Sigmoid colon (tissue), 4 donors: ENCODE measurements at regions not wholly inside any gene's neighbourhood (a gene's known extent, or its start where the extent isn't known, plus 50 kb on each side); places are given as distances from the start of the nearest gene placed in this dataset.

Source experiments
- EP300 ChIP-seq, 4 donors: sonication (generic); formaldehyde crosslinking; IDR thresholded peaks; one replicate each; pipeline ENCODE4 v1.6.1; 2017; ENCODE audit warnings: antibody characterized with exemption in 4 of 4
- POLR2A ChIP-seq, 2 donors: fragments of 450-650 bp; IDR thresholded peaks; one replicate each; pipeline ENCODE4 v1.6.1; 2016; ENCODE audit warnings: antibody characterized with exemption in 2 of 2, mild to moderate bottlenecking in 2 of 2, moderate library complexity in 2 of 2
- POLR2AphosphoS5 ChIP-seq, 4 donors: sonication (generic); formaldehyde crosslinking; IDR thresholded peaks; one replicate each; pipeline ENCODE4 v1.6.1; 2017; ENCODE audit warnings: antibody characterized with exemption in 4 of 4
- TF ChIP-seq, protein P1 (sequence below), 4 experiments: fragments of 450-650 bp in 3 of 4; fragments of 200-600 bp in 1 of 4; IDR thresholded peaks; one replicate each; pipeline ENCODE4 v1.5.1; 2016 to 2019; ENCODE audit warnings: antibody characterized with exemption in 4 of 4, mild to moderate bottlenecking in 3 of 4, moderate library complexity in 2 of 4

DNA sequence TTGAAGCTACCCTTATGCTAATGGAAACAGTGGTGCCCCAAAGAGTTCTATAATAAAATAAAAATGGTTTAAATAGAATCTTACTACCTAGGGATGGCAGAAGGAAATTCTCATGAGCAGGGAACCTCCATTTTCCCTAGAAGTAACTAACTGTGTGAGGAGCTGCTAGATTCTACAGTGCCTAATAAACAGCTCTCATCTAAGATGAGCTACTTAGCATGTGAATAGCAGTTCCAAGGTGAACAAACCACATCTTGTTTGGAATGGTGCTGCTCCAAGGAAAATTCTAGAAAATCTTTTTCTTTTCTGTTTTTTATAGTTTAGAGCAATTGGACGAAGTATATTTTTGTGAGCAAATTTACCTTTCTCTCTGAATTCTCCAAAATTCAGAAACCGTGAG lies 1015.3 kb upstream of the NOVA1 start:
- TF ChIP-seq, protein P1, sequence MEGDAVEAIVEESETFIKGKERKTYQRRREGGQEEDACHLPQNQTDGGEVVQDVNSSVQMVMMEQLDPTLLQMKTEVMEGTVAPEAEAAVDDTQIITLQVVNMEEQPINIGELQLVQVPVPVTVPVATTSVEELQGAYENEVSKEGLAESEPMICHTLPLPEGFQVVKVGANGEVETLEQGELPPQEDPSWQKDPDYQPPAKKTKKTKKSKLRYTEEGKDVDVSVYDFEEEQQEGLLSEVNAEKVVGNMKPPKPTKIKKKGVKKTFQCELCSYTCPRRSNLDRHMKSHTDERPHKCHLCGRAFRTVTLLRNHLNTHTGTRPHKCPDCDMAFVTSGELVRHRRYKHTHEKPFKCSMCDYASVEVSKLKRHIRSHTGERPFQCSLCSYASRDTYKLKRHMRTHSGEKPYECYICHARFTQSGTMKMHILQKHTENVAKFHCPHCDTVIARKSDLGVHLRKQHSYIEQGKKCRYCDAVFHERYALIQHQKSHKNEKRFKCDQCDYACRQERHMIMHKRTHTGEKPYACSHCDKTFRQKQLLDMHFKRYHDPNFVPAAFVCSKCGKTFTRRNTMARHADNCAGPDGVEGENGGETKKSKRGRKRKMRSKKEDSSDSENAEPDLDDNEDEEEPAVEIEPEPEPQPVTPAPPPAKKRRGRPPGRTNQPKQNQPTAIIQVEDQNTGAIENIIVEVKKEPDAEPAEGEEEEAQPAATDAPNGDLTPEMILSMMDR (IDR thresholded peaks at IDR 0.05) = no peak
- TF ChIP-seq POLR2A (IDR thresholded peaks at IDR 0.05) (no peak), POLR2AphosphoS5 (IDR thresholded peaks at IDR 0.05) (no peak), EP300 (IDR thresholded peaks at IDR 0.05) (no peak)
